Mucosa of descending colon (tissue), 3 donors: ENCODE measurements at regions not wholly inside any gene's neighbourhood (a gene's known extent, or its start where the extent isn't known, plus 50 kb on each side); places are given as distances from the start of the nearest gene placed in this dataset.

Source experiments
- ATAC-seq: fragments of 200-7000 bp; cut with Tn5 transposase; one replicate; pipeline ENCODE4 v1.9.1; 2020; ENCODE audit warnings: mild to moderate bottlenecking, moderate library complexity
- DNase-seq, 3 donors: peaks; one replicate each; pipeline ENCODE4 v3.0.0-alpha.2; 2020
- H3K36me3 ChIP-seq: fragments of 200-600 bp; one replicate; pipeline ENCODE4 v1.8.0; 2021; ENCODE audit warnings: low read depth, mild to moderate bottlenecking
- H3K4me1 ChIP-seq: fragments of 200-600 bp; one replicate; pipeline ENCODE4 v1.8.0; 2021; ENCODE audit warnings: low read depth, mild to moderate bottlenecking
- H3K4me3 ChIP-seq: fragments of 200-600 bp; one replicate; pipeline ENCODE4 v1.8.0; 2021; ENCODE audit warnings: mild to moderate bottlenecking
- H3K9me3 ChIP-seq: fragments of 200-600 bp; one replicate; pipeline ENCODE4 v1.8.0; 2021; ENCODE audit warnings: mild to moderate bottlenecking
- intact Hi-C, 2 donors: fragments of 100-400 bp; cut with DNase I in 1 of 2; cut with micrococcal nuclease in 1 of 2; formaldehyde crosslinking; loops; one replicate each; pipeline versions ENCODE4 v1.11.0 to v1.11.1; 2022; cut with DNase I, micrococcal nuclease
- TF ChIP-seq, protein P1 (sequence below): fragments of 200-600 bp; IDR thresholded peaks from one replicate; pipeline ENCODE4 v1.8.0; 2022; ENCODE audit warnings: antibody characterized with exemption, mild to moderate bottlenecking
- donor health status: DM: no; HTN: no; CAD: no; lungs with moderate emphysema.
- donor health status: DM: no; HTN: no; CAD: no.
- donor health status: DM: no; HTN: yes; CAD: no.

DNA sequence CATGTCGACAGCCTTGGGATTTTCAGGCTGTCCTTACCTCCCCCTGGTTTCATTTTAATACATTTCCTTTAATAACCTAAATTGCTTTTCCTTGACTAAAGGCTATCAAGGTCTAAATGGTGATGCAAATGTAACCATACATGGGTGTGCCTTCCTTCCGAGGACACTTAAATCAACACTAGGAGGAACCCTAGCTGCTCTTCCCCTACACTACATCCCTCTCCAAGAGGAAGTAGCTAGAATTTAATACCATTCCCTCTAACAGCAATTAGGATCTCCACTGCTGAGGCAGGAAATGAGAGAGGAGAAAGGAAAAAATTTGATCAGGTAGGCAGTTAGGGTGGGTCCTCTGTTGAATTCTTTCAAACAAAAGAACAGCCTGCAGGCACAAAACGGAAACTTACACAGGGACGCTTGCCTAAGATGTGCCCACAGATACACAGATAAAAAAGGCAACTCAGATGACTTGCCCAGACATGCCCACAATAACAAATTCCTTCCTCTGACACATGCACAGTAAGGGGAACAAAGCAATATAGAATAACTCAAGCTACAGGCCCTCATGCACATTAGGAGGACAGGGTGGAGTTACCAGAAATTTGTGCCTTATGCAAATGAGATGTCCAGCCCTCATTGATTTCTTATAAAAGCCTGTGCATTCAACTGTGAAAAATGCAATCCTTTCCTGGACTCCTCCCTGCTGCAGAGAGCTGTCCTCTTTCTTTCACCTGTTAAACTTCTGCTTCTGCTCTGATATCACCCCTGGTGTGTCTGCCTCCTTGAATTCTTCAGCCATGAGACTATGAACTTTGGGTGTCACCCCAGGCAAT is 1024.4 kb upstream of the CADM2 start:
- Histone ChIP-seq H3K4me3 (no peak overlapping the region), H3K36me3 (no peaks in the 10 kb centered on the region), H3K4me1 (no peaks in the 10 kb centered on the region), H3K9me3 (peaks cover 50% of the 10 kb centered on the region)
- ATAC-seq (no peak), DNase-seq (no peak)
- intact Hi-C loops: no loop called here
- TF ChIP-seq, protein P1, sequence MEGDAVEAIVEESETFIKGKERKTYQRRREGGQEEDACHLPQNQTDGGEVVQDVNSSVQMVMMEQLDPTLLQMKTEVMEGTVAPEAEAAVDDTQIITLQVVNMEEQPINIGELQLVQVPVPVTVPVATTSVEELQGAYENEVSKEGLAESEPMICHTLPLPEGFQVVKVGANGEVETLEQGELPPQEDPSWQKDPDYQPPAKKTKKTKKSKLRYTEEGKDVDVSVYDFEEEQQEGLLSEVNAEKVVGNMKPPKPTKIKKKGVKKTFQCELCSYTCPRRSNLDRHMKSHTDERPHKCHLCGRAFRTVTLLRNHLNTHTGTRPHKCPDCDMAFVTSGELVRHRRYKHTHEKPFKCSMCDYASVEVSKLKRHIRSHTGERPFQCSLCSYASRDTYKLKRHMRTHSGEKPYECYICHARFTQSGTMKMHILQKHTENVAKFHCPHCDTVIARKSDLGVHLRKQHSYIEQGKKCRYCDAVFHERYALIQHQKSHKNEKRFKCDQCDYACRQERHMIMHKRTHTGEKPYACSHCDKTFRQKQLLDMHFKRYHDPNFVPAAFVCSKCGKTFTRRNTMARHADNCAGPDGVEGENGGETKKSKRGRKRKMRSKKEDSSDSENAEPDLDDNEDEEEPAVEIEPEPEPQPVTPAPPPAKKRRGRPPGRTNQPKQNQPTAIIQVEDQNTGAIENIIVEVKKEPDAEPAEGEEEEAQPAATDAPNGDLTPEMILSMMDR: no peak

DNA sequence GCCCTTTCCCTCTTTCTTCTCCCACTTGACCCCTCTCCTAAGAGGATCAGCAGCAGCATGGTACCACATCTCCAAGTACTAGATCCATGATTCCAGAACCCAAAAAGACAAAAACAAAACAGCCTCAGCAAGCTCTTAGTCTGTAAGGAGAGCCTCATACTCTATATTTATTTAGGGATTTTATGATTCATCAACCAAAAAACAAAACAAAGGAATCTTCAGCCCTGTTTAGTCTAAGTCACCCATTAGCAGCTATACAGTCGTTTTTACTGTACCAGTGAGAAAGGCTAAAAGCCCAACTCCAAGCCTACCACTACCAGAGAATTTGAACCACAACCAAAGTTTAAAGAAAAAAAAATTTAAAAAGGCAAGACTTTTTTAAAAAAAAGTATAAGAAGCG is 1020.3 kb upstream of the CADM2 start:
- intact Hi-C loops: no loop called here

DNA sequence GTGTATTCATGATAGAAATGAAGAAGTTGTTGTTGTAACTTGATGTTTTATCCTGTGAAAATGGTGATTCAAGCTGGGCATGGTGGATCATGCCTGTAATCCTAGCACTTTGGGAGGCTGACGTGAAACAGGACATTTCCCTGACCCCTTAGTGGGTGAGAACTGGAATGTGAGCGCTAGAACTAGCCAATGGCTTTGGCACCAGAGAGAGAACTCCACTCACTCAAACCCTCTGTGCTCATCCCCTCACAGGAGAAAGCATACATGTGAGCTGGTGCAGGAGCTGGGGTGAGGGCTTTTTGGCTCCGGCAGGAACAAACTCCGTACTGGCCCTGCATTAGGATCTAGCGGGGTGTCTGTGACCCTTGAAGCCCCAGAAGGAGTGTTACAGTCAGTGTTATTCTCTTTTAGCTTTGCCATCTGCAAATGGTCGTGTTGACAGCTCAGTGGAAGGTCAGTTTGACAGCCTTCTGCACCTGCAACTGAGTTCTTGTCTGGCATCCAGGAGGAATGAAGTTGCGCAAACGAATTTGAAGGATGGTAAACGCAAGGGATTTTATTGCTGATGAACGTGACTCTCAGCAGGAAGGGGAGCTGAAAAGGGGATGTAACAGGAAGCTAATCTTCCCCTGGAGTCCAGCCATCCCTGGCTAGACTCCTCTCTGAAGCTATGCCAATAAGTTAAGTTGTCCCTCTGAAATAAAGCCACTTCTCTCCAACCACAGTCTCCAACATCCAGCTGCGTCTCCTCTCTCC is 1016.6 kb upstream of the CADM2 start:
- DNase-seq (no peak), ATAC-seq (no peak)
- intact Hi-C loops: no loop called here
- Histone ChIP-seq H3K4me1 (no peaks in the 10 kb centered on the region), H3K9me3 (peaks cover 24% of the 10 kb centered on the region), H3K36me3 (no peaks in the 10 kb centered on the region), H3K4me3 (no peak overlapping the region)
- TF ChIP-seq, protein P1: no peak

More for the DNA sequence above, 1020.3 kb upstream of the CADM2 start:
- TF ChIP-seq, protein P1: no peak
- DNase-seq (no peak), ATAC-seq (no peak)
- H3K4me3 ChIP-seq: no peak overlapping the region
- H3K9me3 ChIP-seq: peaks cover 40% of the 10 kb centered on the region
- H3K36me3 ChIP-seq: no peaks in the 10 kb centered on the region
- no peaks in the 10 kb centered on the region for H3K4me1 ChIP-seq

DNA sequence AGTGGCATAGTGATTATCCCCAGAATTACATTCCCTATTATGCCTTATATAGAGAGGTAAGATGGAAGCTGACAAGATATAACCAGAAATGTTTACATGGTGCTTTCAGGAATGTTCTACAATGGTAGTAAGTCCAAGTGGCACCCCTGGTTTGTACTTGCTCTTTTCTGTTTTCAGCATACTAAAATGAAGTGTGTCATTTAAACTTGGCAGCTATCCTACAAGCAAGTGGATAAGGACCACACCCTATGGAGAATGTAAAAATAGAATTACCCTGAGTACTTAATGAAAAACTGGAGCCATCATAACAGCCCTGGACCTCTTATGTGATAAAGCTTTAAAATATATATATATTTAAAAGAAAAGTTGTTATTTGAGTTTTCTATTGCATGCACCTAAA is 1012.7 kb upstream of the CADM2 start:
- Histone ChIP-seq H3K4me1 (no peaks in the 10 kb centered on the region), H3K9me3 (peaks cover 25% of the 10 kb centered on the region), H3K4me3 (no peak overlapping the region), H3K36me3 (no peaks in the 10 kb centered on the region)
- intact Hi-C loops: no loop called here
- DNase-seq: no peak
- no peak for ATAC-seq
- TF ChIP-seq, protein P1: no peak

DNA sequence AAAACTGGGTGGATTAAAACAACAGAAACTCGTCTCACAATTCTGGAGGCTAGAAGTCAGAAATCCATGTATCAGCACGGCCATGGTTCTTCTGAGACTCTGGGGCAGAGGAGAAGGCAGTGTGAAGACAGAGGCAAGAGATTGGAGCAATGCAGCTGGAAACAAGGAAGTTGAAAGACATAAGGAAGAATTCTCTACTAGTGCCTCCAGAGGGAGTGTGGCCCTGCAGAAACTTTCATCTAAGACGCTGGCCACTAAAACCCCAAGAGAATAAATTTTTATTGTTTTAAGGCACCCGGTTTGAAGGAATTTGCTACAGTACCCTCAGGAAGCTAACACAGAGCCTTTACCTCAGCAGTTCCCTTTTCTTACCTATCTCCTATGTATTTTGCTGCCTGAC is 1012.2 kb upstream of the CADM2 start:
- H3K4me1 ChIP-seq: no peaks in the 10 kb centered on the region
- TF ChIP-seq, protein P1: no peak
- intact Hi-C loops: no loop called here
- H3K36me3 ChIP-seq: no peaks in the 10 kb centered on the region
- ATAC-seq: no peak
- peaks cover 27% of the 10 kb centered on the region for H3K9me3 ChIP-seq
- H3K4me3 ChIP-seq: no peak overlapping the region
- no peak for DNase-seq
